GM21737 (cell line): ENCODE measurements at regions not wholly inside any gene's neighbourhood (a gene's known extent, or its start where the extent isn't known, plus 50 kb on each side); places are given as distances from the start of the nearest gene placed in this dataset.
"Not testable (repeated sequence)": the region's sequence is repeated elsewhere in the genome, so short reads cannot be mapped to it uniquely, and the experiment has no call there.

ENCODE experiments used
- ATAC-seq: cut with Tn5 transposase; IDR thresholded peaks from one replicate; pipeline ENCODE4 v1.9.1; 2021; ENCODE audit warnings: mild to moderate bottlenecking, moderate library complexity; ENCODE audit not compliant: unreplicated experiment

- no peak for ATAC-seq
Observed at GRCh38 chr4:65007841-65008439, 598.7 kb upstream of the TECRL start.

DNA sequence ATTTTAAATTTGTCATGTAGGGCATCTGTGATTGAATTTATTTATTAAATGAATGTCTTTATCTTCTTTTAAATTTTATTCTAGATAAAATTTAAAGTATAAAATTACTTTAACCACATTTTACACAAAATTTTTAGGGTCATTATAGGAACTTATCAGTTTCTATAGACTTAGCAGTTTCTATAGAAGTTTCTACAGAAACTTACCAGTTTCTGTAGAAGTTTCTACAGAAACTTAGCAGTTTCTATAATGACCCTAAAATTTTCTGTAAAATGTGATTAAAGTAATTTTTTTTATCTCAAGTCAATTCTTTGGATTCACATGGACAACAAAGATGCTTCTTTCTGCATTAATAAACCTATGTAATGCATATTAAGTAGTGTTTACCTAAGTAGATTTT, 565.9 kb upstream of the TECRL start:
- no peak for ATAC-seq

- ATAC-seq, result no peak
Observed at GRCh38 chr4:64969081-64969480, 559.8 kb upstream of the TECRL start.

- ATAC-seq, result no peak
Observed at GRCh38 chr4:64967286-64967685, 558.0 kb upstream of the TECRL start.

DNA sequence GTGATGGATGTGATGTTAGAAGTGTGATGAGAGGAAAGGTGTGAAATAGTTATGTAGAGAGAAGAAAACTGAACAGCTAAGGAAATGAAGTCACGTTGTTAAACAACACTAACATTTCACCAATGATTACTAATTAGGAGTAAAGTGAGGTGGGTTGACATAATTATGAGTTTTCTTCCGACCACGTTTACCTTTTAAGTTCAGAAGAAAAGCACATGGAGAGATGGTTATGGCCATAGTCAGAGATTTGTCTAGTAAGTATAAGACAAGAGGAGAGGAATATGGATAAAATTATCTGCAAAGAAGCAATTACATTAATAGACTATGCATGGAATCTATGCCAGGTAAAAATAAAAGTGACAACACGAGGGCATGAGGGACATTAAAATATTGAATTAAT, 551.3 kb upstream of the TECRL start:
- no peak for ATAC-seq

GRCh38 chr4:64940698-64941097, 531.4 kb upstream of the TECRL start:
- ATAC-seq, result no peak

GRCh38 chr4:64935469-64936001, 526.3 kb upstream of the TECRL start:
- ATAC-seq, result no peak

DNA sequence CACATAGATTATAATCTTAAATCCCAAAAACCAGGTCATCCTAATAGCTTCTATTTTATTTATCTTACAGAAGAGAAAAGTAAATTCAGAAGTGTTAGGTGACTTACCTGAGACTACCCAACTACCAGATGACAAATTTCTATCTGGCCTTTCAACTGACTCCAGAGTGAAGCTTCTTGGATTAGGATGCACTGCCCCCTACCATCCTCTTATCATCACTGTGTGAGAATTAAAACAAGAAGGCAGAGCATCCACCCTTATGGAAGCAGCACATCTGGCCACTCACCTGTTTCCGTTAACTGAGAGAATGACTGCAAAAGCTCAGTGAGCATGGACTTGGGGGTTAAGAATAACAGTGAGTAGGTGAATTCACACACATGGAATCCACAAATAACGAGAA, 502.6 kb upstream of the TECRL start:
- ATAC-seq, result no peak

- ATAC-seq, result no peak
Observed at GRCh38 chr4:64903986-64904385, 494.7 kb upstream of the TECRL start.

- ATAC-seq, result no peak
Observed at GRCh38 chr4:64899563-64899962, 490.3 kb upstream of the TECRL start.

DNA sequence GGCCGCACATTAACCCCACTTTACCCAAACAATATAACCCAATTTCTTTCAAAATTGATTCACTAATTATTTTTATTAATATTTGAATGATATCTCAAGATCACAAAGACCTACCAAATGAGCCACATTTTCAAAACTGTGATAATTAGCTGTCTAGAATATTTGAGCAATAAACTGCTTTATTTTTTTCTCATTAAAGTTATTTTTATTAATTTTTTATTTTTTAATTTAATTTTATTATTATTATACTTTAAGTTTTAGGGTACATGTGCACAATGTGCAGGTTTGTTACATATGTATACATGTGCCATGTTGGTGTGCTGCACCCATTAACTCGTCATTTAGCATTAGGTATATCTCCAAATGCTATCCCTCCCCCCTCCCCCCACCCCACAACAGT, 489.8 kb upstream of the TECRL start:
- ATAC-seq, result not testable (repeated sequence)

- ATAC-seq, result no peak
Observed at GRCh38 chr4:64897683-64898082, 488.4 kb upstream of the TECRL start.

GRCh38 chr4:64895031-64895430, 485.8 kb upstream of the TECRL start:
- ATAC-seq, result no peak

DNA sequence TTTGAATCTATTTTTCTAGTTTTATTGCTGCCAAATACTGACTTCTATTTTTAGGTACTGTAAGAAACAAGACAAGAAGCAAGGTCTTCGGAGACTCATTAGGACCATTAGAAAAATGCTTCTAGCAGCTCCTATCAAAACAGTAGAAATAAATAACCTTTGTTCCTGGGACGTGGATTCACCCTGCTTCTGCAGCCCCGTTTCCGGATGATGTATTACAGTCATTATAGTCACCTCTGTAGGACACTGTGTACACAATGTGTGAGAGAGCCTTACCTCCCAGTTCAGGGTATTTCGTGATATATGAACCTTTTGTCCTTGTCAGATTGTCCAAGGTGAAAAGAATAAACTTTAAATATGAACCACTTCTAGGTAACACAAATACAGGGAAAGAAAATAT, 484.0 kb upstream of the TECRL start:
- ATAC-seq, result no peak

DNA sequence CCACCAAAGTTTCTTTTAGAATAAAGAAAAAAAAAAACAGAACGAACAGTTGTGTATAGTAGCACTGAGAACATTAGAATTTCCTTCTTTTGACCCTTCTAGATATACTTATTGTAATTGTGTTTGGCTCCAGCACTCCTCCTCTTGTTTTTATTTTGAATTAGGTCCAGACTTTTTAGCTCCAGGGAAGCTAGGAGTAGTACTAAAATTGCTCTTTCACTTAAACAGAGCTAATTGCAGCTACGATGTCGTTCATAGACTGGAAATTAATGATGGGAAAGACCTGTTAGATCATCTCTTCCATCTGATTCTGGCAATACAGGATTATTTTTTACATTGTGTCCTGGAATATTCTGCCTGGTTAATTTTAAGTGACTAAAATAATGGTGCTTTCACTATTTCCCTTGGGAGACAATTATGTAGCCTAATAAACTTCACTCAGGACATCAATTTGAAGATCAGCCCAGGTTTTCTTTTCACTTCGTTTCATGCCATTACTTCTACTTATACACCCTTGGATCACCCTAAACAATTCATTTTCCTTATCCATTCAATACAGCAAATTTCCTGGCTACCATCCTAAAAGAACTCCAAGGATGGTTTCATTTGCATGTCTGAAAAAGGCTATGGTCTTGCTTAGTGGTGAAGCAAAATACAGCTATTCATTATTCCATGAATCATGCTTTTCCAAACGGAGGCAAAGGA, 480.8 kb upstream of the TECRL start:
- ATAC-seq, result no peak

DNA sequence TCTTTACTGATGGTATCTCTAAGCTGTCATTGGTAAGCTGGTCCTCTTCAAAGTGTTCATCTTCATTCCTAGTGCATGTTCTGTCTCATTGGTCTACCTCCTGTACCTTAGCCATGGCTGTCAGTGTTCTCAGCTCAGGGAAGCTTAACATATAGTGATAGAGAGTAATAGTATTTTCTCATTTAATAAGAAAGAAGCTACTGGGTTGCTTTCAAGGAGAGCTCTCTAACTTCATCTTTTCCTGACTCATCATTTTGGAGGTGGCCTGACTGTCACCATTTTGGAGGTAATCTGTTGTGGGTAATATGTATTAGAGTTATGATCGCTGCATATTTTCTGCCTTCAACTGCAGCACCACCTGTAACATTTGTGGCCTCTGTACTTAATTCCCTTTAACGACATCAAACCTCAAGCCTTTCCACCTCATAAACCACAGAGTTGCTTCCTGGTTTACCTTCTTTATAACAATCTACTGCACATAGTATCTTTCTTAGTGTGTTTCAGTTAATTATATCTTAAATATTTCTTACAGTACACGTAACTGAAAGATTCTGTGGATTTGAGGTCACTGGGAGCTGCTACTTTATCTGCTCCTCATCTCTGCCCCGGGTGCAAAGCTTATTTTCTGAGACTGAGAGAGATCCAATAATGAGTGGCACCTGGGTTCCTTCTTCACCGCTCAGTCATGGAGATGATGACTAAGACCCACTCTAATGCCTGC, 474.0 kb upstream of the TECRL start:
- no peak for ATAC-seq

DNA sequence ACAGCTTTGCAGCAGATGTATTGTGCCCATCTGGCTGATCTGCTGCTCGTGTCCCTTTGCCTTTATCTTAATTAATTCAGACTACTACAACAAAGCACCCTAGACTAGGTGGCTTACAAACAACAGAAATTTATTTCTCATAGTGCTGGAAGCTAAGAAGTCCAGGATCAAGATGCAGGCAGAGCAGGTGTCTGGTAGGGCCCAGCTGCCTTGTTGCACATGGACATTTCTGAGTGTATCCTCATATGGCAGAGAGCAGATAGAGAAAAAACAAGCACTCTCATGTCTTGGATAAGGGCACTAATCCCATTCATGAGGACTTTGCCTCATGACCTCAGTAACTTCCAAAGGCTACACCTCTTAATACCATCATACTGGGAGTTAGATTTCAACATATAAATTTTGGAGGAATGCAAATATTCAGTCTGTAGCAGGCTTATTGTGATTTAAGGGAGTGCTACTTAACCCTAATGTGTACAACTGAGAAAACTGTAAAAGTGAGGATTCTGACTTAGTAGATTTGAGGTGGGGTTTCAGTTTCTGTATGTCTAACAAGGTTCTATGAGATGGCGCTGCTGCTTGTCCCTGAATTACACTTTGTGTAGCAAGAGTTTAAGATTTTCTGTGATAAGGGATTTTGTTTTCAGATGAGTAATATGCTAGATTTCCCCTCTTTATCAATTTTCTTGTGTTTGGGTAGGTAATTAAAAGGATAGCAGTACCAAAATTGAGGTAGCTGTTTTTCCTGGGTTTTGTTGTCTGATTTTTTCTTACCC, 473.2 kb upstream of the TECRL start:
- ATAC-seq, result no peak

GRCh38 chr4:64880557-64880956, 471.3 kb upstream of the TECRL start:
- no peak for ATAC-seq

DNA sequence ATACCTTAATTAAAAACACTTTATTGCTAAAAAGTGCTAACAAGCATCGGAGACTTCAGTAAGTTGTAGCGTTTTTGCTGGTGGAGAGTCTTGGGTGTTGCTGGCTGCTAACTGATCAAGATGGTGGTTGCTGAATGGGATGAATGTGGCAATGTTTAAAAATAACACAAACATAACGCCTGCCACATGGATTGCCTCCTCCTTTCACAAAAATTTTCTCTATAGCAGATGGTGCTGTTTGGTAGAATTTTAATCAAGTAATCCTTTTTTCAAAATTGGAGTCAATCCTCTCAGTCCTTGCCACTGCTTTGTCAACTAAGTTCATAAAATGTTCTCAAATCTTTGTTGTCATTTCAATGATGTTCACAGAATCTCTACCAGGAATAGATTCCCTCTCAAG, 466.8 kb upstream of the TECRL start:
- no peak for ATAC-seq

GRCh38 chr4:64870558-64870957, 461.3 kb upstream of the TECRL start:
- no peak for ATAC-seq

GRCh38 chr4:64857815-64858214, 448.6 kb upstream of the TECRL start:
- ATAC-seq, result no peak
